Gastroesophageal sphincter (tissue), 4 donors: ENCODE measurements at regions not wholly inside any gene's neighbourhood (a gene's known extent, or its start where the extent isn't known, plus 50 kb on each side); places are given as distances from the start of the nearest gene placed in this dataset.

Experiments
- ATAC-seq: fragments of 150-250 bp; one replicate; pipeline ENCODE4 v1.9.1; 2016; ENCODE audit warnings: mild to moderate bottlenecking, moderate library complexity
- H3K27ac ChIP-seq, 4 donors: fragments of 200-600 bp; sonication (generic) in 3 of 4; 1 replicate in 3 of 4; 2 replicates in 1 of 4; pipeline ENCODE4 v1.5.1; 2016 to 2019
- H3K27me3 ChIP-seq: fragments of 200-600 bp; sonication (generic); one replicate; pipeline ENCODE4 v1.5.1; 2019
- H3K36me3 ChIP-seq, 2 donors: fragments of 200-600 bp; sonication (generic); one replicate each; pipeline ENCODE4 v1.5.1; 2019; ENCODE audit warnings: control low read depth in 1 of 2
- H3K4me1 ChIP-seq, 3 donors: fragments of 200-600 bp; sonication (generic); 1 replicate in 2 of 3; 2 replicates in 1 of 3; pipeline ENCODE4 v1.5.1; 2016 to 2019; ENCODE audit warnings: control low read depth in 2 of 3
- H3K4me3 ChIP-seq, 2 donors: fragments of 200-600 bp; sonication (generic); one replicate each; pipeline ENCODE4 v1.5.1; 2019; ENCODE audit warnings: mild to moderate bottlenecking in 1 of 2, moderate library complexity in 1 of 2
- H3K9me3 ChIP-seq, 3 donors: fragments of 200-600 bp; sonication (generic); one replicate each; pipeline ENCODE4 v1.5.1; 2017 to 2019; ENCODE audit warnings: control low read depth in 2 of 3
- EP300 ChIP-seq: sonication (generic); formaldehyde crosslinking; IDR thresholded peaks from one replicate; pipeline ENCODE4 v1.6.1; 2017; ENCODE audit warnings: antibody characterized with exemption, mild to moderate bottlenecking
- POLR2A ChIP-seq, 2 donors: fragments of 450-650 bp; IDR thresholded peaks; one replicate each; pipeline ENCODE4 v1.6.1; 2017; ENCODE audit warnings: antibody characterized with exemption in 2 of 2, mild to moderate bottlenecking in 2 of 2, moderate library complexity in 1 of 2
- POLR2AphosphoS5 ChIP-seq: sonication (generic); formaldehyde crosslinking; IDR thresholded peaks from one replicate; pipeline ENCODE4 v1.6.1; 2017; ENCODE audit warnings: antibody characterized with exemption
- WGBS, 2 donors: methylation state at CpG; one replicate each; pipeline ENCODE4 v1.1.5; 2018; ENCODE audit warnings: low coverage in 1 of 2; 5-methylcytosine and 5-hydroxymethylcytosine counted together
- TF ChIP-seq, protein P1 (sequence below), 4 experiments: fragments of 200-600 bp in 2 of 4; fragments of 450-650 bp in 2 of 4; sonication (generic) in 1 of 4; IDR thresholded peaks; one replicate each; pipeline ENCODE4 v1.5.1; 2017 to 2019; ENCODE audit warnings: antibody characterized with exemption in 4 of 4, mild to moderate bottlenecking in 2 of 4, moderate library complexity in 2 of 4

DNA sequence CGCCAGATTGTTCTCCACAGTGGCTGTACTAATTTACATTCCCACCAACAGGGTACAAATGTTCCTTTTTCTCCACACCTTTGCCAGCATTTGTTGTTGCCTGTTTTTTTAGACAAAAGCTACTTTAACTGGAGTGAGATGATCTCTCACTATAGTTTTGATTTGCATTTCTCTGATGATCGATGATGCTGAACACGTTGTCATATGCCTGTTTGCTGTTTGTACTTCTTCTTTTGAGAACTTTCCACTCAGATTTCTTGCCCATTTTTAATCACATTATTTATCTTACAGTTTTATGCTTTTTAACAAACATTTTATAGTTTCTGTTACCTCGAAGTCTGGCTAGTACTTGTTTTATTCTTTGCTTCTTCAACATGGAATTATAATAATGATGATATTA, 643.7 kb upstream of the ALCAM start:
- ATAC-seq = no peak
- WGBS, 2 donors = 80 to 93% methylated on average over 4 of the region's 4 CpGs
- TF ChIP-seq EP300 (no peak), POLR2A (IDR thresholded peaks at IDR 0.05) (no peak)
- TF ChIP-seq, protein P1, sequence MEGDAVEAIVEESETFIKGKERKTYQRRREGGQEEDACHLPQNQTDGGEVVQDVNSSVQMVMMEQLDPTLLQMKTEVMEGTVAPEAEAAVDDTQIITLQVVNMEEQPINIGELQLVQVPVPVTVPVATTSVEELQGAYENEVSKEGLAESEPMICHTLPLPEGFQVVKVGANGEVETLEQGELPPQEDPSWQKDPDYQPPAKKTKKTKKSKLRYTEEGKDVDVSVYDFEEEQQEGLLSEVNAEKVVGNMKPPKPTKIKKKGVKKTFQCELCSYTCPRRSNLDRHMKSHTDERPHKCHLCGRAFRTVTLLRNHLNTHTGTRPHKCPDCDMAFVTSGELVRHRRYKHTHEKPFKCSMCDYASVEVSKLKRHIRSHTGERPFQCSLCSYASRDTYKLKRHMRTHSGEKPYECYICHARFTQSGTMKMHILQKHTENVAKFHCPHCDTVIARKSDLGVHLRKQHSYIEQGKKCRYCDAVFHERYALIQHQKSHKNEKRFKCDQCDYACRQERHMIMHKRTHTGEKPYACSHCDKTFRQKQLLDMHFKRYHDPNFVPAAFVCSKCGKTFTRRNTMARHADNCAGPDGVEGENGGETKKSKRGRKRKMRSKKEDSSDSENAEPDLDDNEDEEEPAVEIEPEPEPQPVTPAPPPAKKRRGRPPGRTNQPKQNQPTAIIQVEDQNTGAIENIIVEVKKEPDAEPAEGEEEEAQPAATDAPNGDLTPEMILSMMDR (IDR thresholded peaks at IDR 0.05) = no peak

DNA sequence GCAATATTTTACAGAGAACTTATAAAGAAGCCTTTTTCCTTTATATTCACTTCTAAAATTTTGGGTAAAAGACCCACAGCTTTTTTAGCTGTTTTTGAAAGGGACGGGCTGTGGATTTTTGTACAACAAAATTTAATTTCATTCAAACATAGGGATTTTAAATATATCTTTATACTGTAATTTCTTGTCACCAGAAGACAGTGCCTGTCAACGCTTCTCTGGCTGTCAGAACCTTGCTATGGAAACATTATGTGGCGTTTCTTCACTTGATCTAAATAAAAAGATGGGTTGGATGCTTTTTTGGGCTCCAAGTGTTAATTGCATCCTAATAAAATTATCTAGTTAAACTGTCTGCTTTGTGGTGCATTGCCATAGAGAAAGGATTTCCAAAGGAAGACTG, 635.6 kb upstream of the ALCAM start:
- H3K27ac ChIP-seq = no peak overlapping the region
- 75 to 84% methylated on average over 3 of the region's 3 CpGs for WGBS, 2 donors
- no peak overlapping the region for H3K4me3 ChIP-seq
- H3K36me3 ChIP-seq = no peaks in the 10 kb centered on the region
- H3K9me3 ChIP-seq = peaks cover 0 to 6% (median 0%) of the 10 kb centered on the region in 3 donors
- TF ChIP-seq, protein P1 (IDR thresholded peaks at IDR 0.05) = no peak
- no peak for TF ChIP-seq EP300
- TF ChIP-seq POLR2A (IDR thresholded peaks at IDR 0.05) = no peak
- TF ChIP-seq POLR2AphosphoS5 = no peak
- no peaks in the 10 kb centered on the region for H3K4me1 ChIP-seq
- no peak for ATAC-seq
- no peaks in the 10 kb centered on the region for H3K27me3 ChIP-seq

More for the DNA sequence above, 643.7 kb upstream of the ALCAM start:
- H3K27me3 ChIP-seq = no peaks in the 10 kb centered on the region
- H3K4me1 ChIP-seq = peaks cover 0 to 6% (median 0%) of the 10 kb centered on the region in 3 donors
- H3K36me3 ChIP-seq = no peaks in the 10 kb centered on the region
- peaks cover 0 to 6% (median 0%) of the 10 kb centered on the region in 3 donors for H3K9me3 ChIP-seq
- H3K4me3 ChIP-seq = no peak overlapping the region
- H3K27ac ChIP-seq = no peak overlapping the region

DNA sequence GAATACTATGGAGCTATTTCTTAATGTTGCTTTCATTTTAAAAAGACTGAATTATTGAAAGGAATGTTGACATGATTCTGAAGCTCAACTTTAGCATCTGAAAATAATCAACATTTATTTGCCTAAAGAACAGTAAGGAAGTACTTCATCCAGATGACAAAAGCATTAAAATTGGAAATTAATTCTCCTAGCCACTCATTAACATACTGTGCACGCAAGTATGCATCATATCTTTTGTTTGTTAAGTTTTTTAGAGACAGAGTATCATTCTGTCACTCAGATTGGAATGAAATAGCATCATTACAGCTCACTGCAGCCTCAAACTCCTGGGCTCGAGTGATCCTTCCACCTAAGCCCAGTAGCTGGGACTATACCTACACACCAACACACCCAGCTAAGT, 632.1 kb upstream of the ALCAM start:
- Histone ChIP-seq H3K4me1 (no peaks in the 10 kb centered on the region), H3K27me3 (no peaks in the 10 kb centered on the region), H3K9me3 (no peaks in the 10 kb centered on the region), H3K27ac (no peak overlapping the region), H3K4me3 (no peak overlapping the region), H3K36me3 (no peaks in the 10 kb centered on the region)
- ATAC-seq = no peak
- WGBS, 2 donors = 72 to 76% methylated on average over 2 of the region's 2 CpGs
- no peak for TF ChIP-seq POLR2AphosphoS5
- no peak for TF ChIP-seq EP300
- no peak for TF ChIP-seq POLR2A (IDR thresholded peaks at IDR 0.05)
- TF ChIP-seq, protein P1 (IDR thresholded peaks at IDR 0.05) = no peak

DNA sequence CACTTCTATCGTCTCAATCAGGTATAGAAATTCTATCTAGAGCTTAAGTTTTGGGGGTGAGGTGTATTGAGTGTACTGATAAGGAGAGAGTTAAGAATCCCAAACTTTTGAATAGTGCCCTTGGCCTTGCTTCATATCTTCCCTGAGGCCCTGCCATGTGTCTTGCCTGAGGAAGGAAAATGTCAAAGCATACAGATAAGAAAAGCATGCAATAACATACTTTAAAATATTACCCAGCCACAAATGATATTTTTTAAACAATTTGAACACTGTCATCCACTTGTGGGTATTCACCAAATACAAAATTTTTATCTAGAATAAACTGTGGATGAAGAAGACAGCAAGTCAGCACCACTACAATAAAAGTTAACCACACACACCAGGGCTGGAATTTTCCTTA, 631.0 kb upstream of the ALCAM start:
- no peaks in the 10 kb centered on the region for H3K36me3 ChIP-seq
- H3K4me3 ChIP-seq = no peak overlapping the region
- TF ChIP-seq POLR2A (IDR thresholded peaks at IDR 0.05) (no peak), POLR2AphosphoS5 (no peak), EP300 (no peak)
- TF ChIP-seq, protein P1 (IDR thresholded peaks at IDR 0.05) = no peak
- H3K4me1 ChIP-seq = no peaks in the 10 kb centered on the region
- H3K9me3 ChIP-seq = no peaks in the 10 kb centered on the region
- no peak for ATAC-seq
- 54 to 100% methylated on average over 1 of the region's 1 CpG for WGBS, 2 donors
- H3K27ac ChIP-seq = no peak overlapping the region
- no peaks in the 10 kb centered on the region for H3K27me3 ChIP-seq

DNA sequence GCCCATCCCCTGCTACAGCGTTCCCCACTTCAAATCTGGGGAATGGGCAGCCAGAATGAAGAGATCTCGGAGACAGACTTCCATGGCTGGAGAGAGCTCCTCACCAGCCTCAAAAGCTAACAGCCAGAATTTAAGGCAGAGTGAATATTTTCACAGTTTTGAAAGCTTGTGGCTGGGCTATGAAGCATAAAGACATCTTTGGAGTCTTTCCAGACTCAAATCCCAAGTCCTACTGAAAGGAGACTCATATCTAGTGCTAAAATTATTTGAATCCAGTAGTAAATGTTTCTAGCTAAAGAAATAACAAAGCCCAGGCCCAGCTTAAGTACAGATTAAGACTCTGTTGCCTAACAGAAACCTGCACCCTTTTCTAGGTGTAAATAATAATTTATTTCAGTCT, 628.4 kb upstream of the ALCAM start:
- no peak for ATAC-seq
- H3K4me1 ChIP-seq = no peaks in the 10 kb centered on the region
- H3K27me3 ChIP-seq = no peaks in the 10 kb centered on the region
- H3K4me3 ChIP-seq = no peak overlapping the region
- no peaks in the 10 kb centered on the region for H3K9me3 ChIP-seq
- H3K27ac ChIP-seq = no peak overlapping the region
- 44 to 83% methylated on average over 2 of the region's 2 CpGs for WGBS, 2 donors
- no peaks in the 10 kb centered on the region for H3K36me3 ChIP-seq
- TF ChIP-seq POLR2A (IDR thresholded peaks at IDR 0.05) (no peak), EP300 (no peak), POLR2AphosphoS5 (no peak)
- TF ChIP-seq, protein P1 (IDR thresholded peaks at IDR 0.05) = no peak
